ENCODE measurements at regions not wholly inside any gene's neighbourhood (a gene's known extent, or its start where the extent isn't known, plus 50 kb on each side); places are given as distances from the start of the nearest gene placed in this dataset.

DNA sequence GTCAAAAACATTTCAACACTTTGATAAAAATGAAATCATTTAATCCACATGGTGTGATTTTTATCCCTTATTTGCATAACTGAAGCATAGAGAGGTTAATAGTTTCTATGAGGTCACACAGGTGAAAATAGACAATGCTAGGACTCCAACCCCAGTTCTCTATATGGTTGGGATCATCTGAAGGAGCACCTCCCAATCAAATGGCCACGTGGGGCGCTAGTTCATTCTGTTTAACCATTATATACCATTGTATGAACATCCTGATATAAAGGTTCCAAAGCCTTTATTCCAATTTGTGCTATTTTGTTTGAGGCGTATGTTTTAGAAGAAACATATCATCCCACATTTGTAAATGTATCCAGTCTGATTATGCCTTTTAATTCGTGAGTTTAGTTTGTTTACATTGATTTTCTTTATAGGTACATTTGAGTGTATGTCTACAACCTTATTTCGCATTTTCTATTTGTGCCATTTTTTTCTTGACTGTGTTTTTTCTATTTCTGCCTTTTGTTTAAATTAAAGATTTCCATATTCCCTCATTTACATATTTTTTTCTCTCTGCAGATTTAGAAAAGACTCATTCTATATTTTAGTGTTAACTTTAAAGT is 1092.0 kb downstream of the MAT2B start:
- TF ChIP-seq, protein P1, sequence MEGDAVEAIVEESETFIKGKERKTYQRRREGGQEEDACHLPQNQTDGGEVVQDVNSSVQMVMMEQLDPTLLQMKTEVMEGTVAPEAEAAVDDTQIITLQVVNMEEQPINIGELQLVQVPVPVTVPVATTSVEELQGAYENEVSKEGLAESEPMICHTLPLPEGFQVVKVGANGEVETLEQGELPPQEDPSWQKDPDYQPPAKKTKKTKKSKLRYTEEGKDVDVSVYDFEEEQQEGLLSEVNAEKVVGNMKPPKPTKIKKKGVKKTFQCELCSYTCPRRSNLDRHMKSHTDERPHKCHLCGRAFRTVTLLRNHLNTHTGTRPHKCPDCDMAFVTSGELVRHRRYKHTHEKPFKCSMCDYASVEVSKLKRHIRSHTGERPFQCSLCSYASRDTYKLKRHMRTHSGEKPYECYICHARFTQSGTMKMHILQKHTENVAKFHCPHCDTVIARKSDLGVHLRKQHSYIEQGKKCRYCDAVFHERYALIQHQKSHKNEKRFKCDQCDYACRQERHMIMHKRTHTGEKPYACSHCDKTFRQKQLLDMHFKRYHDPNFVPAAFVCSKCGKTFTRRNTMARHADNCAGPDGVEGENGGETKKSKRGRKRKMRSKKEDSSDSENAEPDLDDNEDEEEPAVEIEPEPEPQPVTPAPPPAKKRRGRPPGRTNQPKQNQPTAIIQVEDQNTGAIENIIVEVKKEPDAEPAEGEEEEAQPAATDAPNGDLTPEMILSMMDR (IDR thresholded peaks at IDR 0.05) = peak; percentile 59

DNA sequence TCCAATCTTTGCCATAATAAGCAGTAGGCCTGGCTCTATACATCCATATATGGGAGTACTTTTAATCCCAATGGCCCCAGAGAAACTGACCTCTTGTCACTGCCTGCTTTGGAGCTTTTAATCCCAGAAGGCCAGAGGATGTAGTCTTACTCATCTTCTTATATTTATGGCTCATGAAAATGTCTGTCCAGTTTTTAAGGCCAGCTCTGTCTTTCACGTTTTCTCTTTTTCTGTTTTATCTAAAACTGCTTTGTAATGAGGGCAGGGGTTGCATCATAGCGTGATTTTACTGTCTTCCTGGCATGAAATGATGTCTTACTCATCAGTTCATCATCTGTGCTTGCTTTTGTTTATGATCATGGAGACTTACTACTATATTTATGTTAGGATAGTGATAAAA is 1094.9 kb downstream of the MAT2B start:
- TF ChIP-seq, protein P1 (IDR thresholded peaks at IDR 0.05) = no peak

DNA sequence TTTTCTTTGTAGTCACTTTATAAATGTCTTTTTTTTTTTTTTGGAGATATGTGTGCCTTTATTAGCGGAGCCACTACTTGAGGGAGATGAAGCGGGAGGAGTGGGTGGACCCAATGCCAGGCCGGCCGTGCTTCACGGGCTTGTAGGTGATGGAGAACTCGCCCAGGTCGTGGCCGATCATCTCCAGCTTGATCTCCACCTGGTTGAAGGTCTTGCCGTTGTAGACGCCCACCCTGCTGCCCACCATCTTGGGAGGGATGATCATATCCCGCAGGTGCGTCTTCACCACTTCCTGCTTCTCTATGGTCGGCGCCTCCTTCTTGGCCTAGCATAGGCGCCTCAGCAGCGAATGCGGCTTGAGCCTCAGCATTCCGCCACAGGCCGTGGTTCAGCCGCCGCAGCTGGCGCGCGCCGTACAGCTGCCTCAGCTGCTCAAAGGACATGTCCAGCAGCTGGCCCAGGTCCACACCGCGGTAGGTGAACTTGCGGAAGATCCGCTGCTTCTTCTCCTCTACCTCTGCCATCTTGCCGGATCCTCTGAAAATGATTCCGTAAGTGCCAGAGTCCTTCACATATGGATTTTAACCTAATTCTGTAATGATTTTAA is 1095.6 kb downstream of the MAT2B start:
- TF ChIP-seq, protein P1 (IDR thresholded peaks at IDR 0.05) = no peak

DNA sequence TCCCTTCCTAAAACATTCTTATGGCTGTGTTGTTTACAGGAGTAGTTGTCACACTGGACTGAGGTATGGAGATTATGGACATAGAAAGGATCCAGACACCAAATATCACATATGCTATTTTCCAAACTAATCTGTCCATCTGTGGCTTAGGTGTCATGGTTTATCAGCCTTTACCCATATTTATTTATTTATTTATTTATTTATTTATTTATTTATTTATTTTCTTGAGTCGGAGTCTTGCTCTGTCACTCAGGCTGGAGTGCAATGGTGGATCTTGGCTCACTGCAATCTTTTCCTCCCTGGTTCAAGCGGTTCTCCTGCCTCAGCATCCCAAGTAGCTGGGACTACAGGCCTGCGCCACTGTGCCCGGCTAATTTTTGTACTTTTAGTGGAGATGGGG is 1103.1 kb downstream of the MAT2B start:
- TF ChIP-seq, protein P1 (IDR thresholded peaks at IDR 0.05) = no peak

DNA sequence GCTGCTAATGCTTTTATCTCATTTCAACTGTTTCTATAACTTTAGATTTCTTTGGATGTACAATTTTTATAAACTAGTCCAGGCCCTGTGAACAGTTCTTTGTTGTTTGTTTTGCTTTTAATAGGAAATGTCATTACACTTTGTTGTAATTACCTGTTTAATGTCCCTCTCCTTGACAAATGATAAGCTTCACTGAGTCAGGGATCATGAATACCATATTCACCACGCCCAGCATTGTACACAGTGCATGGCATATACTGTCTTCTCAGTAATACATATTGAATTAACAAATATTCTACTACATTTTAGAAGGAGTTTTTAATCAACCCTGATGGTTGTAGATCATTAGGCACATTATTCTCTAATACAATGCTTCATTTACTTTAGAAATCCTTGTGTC is 1105.0 kb downstream of the MAT2B start:
- TF ChIP-seq, protein P1 (IDR thresholded peaks at IDR 0.05) = no peak

DNA sequence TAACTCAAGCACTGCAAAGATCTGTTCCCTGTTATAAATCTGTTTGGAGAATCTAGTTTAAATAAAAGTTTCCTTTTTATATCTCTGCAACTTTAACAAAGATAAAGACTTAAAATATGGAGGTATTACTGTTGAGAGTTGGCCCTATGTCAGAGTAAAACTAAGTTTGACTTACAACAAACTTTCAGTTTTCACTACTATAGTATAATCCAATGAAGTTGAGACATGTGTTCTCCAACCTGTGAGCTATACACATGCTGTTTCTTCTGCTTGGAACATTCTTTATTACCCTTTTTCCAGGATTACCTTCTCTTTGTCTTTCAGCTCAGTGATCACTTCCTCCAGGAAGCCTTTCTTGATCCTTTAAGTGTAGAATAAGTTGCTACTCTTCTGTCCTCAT is 1109.3 kb downstream of the MAT2B start:
- TF ChIP-seq, protein P1 (IDR thresholded peaks at IDR 0.05) = no peak

DNA sequence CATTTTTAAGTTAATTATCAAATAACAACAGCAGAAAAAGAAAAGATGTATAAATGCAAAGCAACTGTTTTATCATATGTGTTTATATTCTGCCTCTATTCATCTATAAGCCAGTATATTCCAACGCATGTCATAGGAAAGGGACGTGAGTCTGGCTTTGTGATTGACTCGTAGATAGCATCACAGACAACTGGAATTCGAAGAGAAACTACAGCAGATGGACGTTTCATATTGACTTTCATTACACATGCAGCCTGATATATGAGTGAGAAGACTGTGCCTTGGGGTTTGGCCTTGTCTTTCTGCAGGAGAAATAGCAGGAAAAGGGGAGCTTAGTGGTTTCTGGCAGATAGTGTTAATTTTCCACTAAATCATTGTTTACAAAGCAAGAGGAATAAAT is 1111.9 kb downstream of the MAT2B start:
- TF ChIP-seq, protein P1 (IDR thresholded peaks at IDR 0.05) = no peak

All from LNCAP (cell line).